Testis (tissue), 2 donors: ENCODE measurements at regions not wholly inside any gene's neighbourhood (a gene's known extent, or its start where the extent isn't known, plus 50 kb on each side); places are given as distances from the start of the nearest gene placed in this dataset.

Source experiments
- CTCF ChIP-seq, 3 experiments: fragments of 450-650 bp in 2 of 3; fragments of 200-600 bp in 1 of 3; sonication (generic) in 1 of 3; IDR thresholded peaks; one replicate each; pipeline ENCODE4 v1.5.1; 2016 to 2019; ENCODE audit warnings: antibody characterized with exemption in 3 of 3, mild to moderate bottlenecking in 2 of 3, moderate library complexity in 1 of 3
- POLR2A ChIP-seq: fragments of 450-650 bp; IDR thresholded peaks from one replicate; pipeline ENCODE4 v1.6.1; 2017; ENCODE audit warnings: antibody characterized with exemption, mild to moderate bottlenecking, moderate library complexity

GRCh38 chr5:174335682-174336364 lies 290.3 kb downstream of the NSG2 start:
- TF ChIP-seq CTCF (IDR thresholded peaks at IDR 0.05) = no peak
- no peak for TF ChIP-seq POLR2A
